CD14-positive monocyte (primary cell): ENCODE measurements at regions not wholly inside any gene's neighbourhood (a gene's known extent, or its start where the extent isn't known, plus 50 kb on each side); places are given as distances from the start of the nearest gene placed in this dataset.

ENCODE experiments used
- DNase-seq, 3 donors: peaks; one replicate each; pipeline ENCODE4 v3.0.0-alpha.2; 2011 to 2022
- H2AFZ ChIP-seq: 2 replicates; pipeline ENCODE4 v1.6.0; 2012; ENCODE audit warnings: mild to moderate bottlenecking, low read depth, low read length, inconsistent platforms; ENCODE audit not compliant: insufficient read depth, poor library complexity, severe bottlenecking
- H3K27ac ChIP-seq, 2 donors: 1 replicate in 1 of 2; 2 replicates in 1 of 2; pipeline ENCODE4 v1.5.1; 2012 to 2013; ENCODE audit warnings: low read length in 2 of 2, control low read depth in 1 of 2, inconsistent platforms in 1 of 2, low read depth in 1 of 2, mild to moderate bottlenecking in 1 of 2
- H3K27me3 ChIP-seq, 2 donors: one replicate each; pipeline versions ENCODE4 v1.6.0 to v1.6.1; 2011 to 2013; ENCODE audit warnings: low read length in 2 of 2; ENCODE audit not compliant: control insufficient read depth in 2 of 2, insufficient read depth in 2 of 2
- H3K36me3 ChIP-seq, 2 donors: replicated peaks in 1 of 2; 1 replicate in 1 of 2; 2 replicates in 1 of 2; pipeline versions ENCODE4 v1.5.1 to v1.6.1; 2012 to 2013; ENCODE audit warnings: low read length in 2 of 2, control low read depth in 1 of 2, inconsistent platforms in 1 of 2, mild to moderate bottlenecking in 1 of 2; ENCODE audit not compliant: insufficient read depth in 2 of 2, control insufficient read depth in 1 of 2
- H3K4me1 ChIP-seq, 2 donors: 1 replicate in 1 of 2; 2 replicates in 1 of 2; pipeline versions ENCODE4 v1.5.1 to v1.6.1; 2012 to 2013; ENCODE audit warnings: low read length in 2 of 2, control low read depth in 1 of 2, inconsistent platforms in 1 of 2, mild to moderate bottlenecking in 1 of 2, moderate library complexity in 1 of 2; ENCODE audit not compliant: insufficient read depth in 2 of 2, control insufficient read depth in 1 of 2
- H3K4me2 ChIP-seq: replicated peaks from 2 replicates; pipeline ENCODE3; 2012; ENCODE audit warnings: low read length, moderate library complexity, mild to moderate bottlenecking; ENCODE audit not compliant: poor library complexity, severe bottlenecking; ENCODE audit errors: extremely low read depth
- H3K4me3 ChIP-seq, 3 experiments: fragments of 200-600 bp in 1 of 3; sonication (generic) in 1 of 3; replicated peaks in 1 of 3; 1 replicate in 2 of 3; 2 replicates in 1 of 3; pipeline ENCODE4 v1.5.1; 2011 to 2013; ENCODE audit warnings: low read length in 3 of 3, mild to moderate bottlenecking in 3 of 3, control low read depth in 2 of 3, low read depth in 2 of 3, inconsistent platforms in 1 of 3, moderate library complexity in 1 of 3
- H3K79me2 ChIP-seq: 2 replicates; pipeline ENCODE4 v1.6.0; 2012; ENCODE audit warnings: mild to moderate bottlenecking, control low read depth, inconsistent platforms, low read length, moderate library complexity; ENCODE audit not compliant: insufficient read depth
- H3K9ac ChIP-seq: 2 replicates; pipeline ENCODE4 v1.6.0; 2017; ENCODE audit warnings: low read length, mild to moderate bottlenecking; ENCODE audit not compliant: insufficient read depth, poor library complexity, severe bottlenecking
- H3K9me3 ChIP-seq, 2 donors: replicated peaks in 1 of 2; 1 replicate in 1 of 2; 2 replicates in 1 of 2; pipeline versions ENCODE4 v1.5.1 to v1.6.1; 2012 to 2013; ENCODE audit warnings: low read length in 2 of 2, control low read depth in 1 of 2; ENCODE audit not compliant: control insufficient read depth in 1 of 2, insufficient read depth in 1 of 2
- H4K20me1 ChIP-seq: 2 replicates; pipeline ENCODE4 v1.6.0; 2012; ENCODE audit warnings: mild to moderate bottlenecking, low read length, control low read depth, moderate library complexity; ENCODE audit not compliant: insufficient read depth
- H3K27ac Mint-ChIP-seq, 7 donors: one replicate each; pipeline ENCODE4 v1.8.0; 2020; ENCODE audit warnings: mild to moderate bottlenecking in 7 of 7, mixed read lengths in 7 of 7, moderate library complexity in 6 of 7, inconsistent platforms in 2 of 7
- H3K27me3 Mint-ChIP-seq, 3 donors: one replicate each; pipeline ENCODE4 v1.8.0; 2021 to 2022; ENCODE audit warnings: low read depth in 3 of 3, mild to moderate bottlenecking in 3 of 3, mixed read lengths in 3 of 3, moderate library complexity in 3 of 3, inconsistent platforms in 1 of 3
- H3K36me3 Mint-ChIP-seq, 2 donors: one replicate each; pipeline ENCODE4 v1.8.0; 2020; ENCODE audit warnings: mixed read lengths in 2 of 2, inconsistent platforms in 1 of 2, mild to moderate bottlenecking in 1 of 2
- H3K4me1 Mint-ChIP-seq: one replicate; pipeline ENCODE4 v1.8.0; 2020; ENCODE audit warnings: mild to moderate bottlenecking, mixed read lengths
- H3K4me3 Mint-ChIP-seq, 2 donors: one replicate each; pipeline ENCODE4 v1.8.0; 2020; ENCODE audit warnings: mild to moderate bottlenecking in 2 of 2, mixed read lengths in 2 of 2, moderate library complexity in 1 of 2
- H3K9me3 Mint-ChIP-seq, 7 donors: one replicate each; pipeline ENCODE4 v1.8.0; 2020 to 2022; ENCODE audit warnings: mixed read lengths in 7 of 7, mild to moderate bottlenecking in 6 of 7, moderate library complexity in 6 of 7, inconsistent platforms in 2 of 7
- CTCF ChIP-seq: fragments of 200-600 bp; IDR thresholded peaks from one replicate; pipeline ENCODE4 v1.8.0; 2022; ENCODE audit warnings: antibody characterized with exemption, mild to moderate bottlenecking
- WGBS: methylation state at CpG from one replicate; pipeline ENCODE4 v1.1.5; 2013; ENCODE audit warnings: missing lambda C conversion rate; ENCODE audit not compliant: insufficient coverage; 5-methylcytosine and 5-hydroxymethylcytosine counted together
- intact Hi-C, 2 donors: fragments of 100-400 bp; cut with micrococcal nuclease; formaldehyde crosslinking; loops; one replicate each; pipeline versions ENCODE4 v1.15.0 to v1.15.1; 2023

DNA sequence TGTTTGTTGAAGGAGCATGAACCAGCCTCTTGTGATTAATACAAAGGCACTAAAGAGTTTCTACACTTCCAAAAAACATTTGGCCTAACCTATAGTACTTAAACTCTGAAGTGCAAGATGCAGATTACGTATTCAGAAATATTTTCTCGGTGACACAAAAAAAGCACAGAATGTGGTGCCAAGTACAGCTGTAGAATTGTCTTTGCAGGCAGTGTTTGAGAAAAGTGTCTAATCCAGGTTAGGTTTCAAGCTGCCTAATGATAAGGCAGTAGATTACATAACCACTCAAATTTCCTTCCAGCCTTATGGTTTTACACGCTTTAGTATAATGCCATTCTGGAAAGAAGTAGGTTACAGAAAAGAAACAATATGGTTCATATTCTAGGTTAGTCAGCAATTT lies 205.2 kb downstream of the KLHL28 start:
- Mint-ChIP-seq H3K27me3 (no peaks in the 10 kb centered on the region), H3K4me3 (no peak overlapping the region), H3K9me3 (peaks cover 0 to 2% (median 0%) of the 10 kb centered on the region in 7 donors), H3K27ac (no peak overlapping the region), H3K36me3 (no peaks in the 10 kb centered on the region), H3K4me1 (no peaks in the 10 kb centered on the region)
- Histone ChIP-seq H3K4me1 (no peaks in the 10 kb centered on the region), H3K4me2 (no peak overlapping the region), H3K27me3 (no peaks in the 10 kb centered on the region), H4K20me1 (no peaks in the 10 kb centered on the region), H3K36me3 (no peaks in the 10 kb centered on the region), H3K27ac (no peak overlapping the region), H2AFZ (no peak overlapping the region), H3K4me3 (no peak overlapping the region), H3K9ac (no peak overlapping the region), H3K79me2 (no peaks in the 10 kb centered on the region), H3K9me3 (peaks cover 0 to 4% of the 10 kb centered on the region in 2 donors)
- no peak for TF ChIP-seq CTCF
- no peak for DNase-seq
- intact Hi-C loops = no loop called here
- WGBS = no CpG with 5 or more reads among the region's 3 CpGs

DNA sequence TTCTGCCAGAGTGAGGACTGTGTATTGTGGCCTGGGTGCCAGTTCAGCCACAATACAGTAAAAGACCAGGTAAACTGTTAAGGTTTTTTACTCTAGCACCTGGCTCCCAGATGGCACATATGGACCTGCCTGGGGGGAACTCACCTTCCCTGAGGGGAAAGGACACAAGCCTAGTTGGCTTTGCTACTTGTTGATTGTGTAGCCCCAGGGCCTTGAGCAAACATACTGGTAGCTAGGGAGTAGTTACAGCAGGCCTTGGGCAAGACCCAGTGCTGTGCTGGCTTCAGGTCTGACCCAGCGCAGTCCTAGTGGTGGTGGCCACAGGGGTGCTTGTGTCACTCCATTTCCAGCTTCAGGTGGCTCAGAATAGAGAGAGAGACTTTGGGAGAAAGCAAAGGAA lies 216.4 kb downstream of the KLHL28 start:
- 100% methylated on average over 1 of the region's 1 CpG for WGBS
- no peaks in the 10 kb centered on the region for H3K79me2 ChIP-seq
- H3K4me3 ChIP-seq = no peak overlapping the region
- no peaks in the 10 kb centered on the region for H3K4me1 ChIP-seq
- no peaks in the 10 kb centered on the region for H3K27me3 ChIP-seq
- Mint-ChIP-seq H3K4me3 (no peak overlapping the region), H3K27me3 (peaks cover 0 to 2% (median 0%) of the 10 kb centered on the region in 3 donors), H3K36me3 (no peaks in the 10 kb centered on the region), H3K27ac (no peak overlapping the region), H3K9me3 (peaks cover 0 to 17% (median 8%) of the 10 kb centered on the region in 7 donors), H3K4me1 (no peaks in the 10 kb centered on the region)
- H2AFZ ChIP-seq = no peak overlapping the region
- no peaks in the 10 kb centered on the region for H3K36me3 ChIP-seq
- no peak overlapping the region for H3K27ac ChIP-seq
- H4K20me1 ChIP-seq = no peaks in the 10 kb centered on the region
- peaks cover 13 to 16% of the 10 kb centered on the region in 2 donors for H3K9me3 ChIP-seq
- H3K9ac ChIP-seq = no peak overlapping the region
- H3K4me2 ChIP-seq = no peak overlapping the region
- no peak for TF ChIP-seq CTCF
- intact Hi-C loops = no loop called here
- no peak for DNase-seq
